Middle frontal gyrus (tissue), 1 donor: ENCODE measurements at regions not wholly inside any gene's neighbourhood (a gene's known extent, or its start where the extent isn't known, plus 50 kb on each side); places are given as distances from the start of the nearest gene placed in this dataset.
"Not testable (repeated sequence)": the region's sequence is repeated elsewhere in the genome, so short reads cannot be mapped to it uniquely, and the experiment has no call there.

Source experiments
- DNase-seq: peaks from one replicate; pipeline ENCODE4 v3.0.0-alpha.2; 2015; ENCODE audit warnings: low spot score; ENCODE audit errors: extremely low spot score

GRCh38 chr1:149274493-149274892 is 171.1 kb upstream of the NBPF9 start:
- not testable (repeated sequence) for DNase-seq

GRCh38 chr1:149275802-149276201 is 172.5 kb upstream of the NBPF9 start:
- DNase-seq, result not testable (repeated sequence)

GRCh38 chr1:149276496-149276895 is 173.1 kb upstream of the NBPF9 start:
- not testable (repeated sequence) for DNase-seq

- not testable (repeated sequence) for DNase-seq
These were observed 174.8 kb upstream of the NBPF9 start for GRCh38 chr1:149278156-149278555.

- DNase-seq, result not testable (repeated sequence)
These were observed 175.7 kb upstream of the NBPF9 start for GRCh38 chr1:149279015-149279414.

- DNase-seq, result not testable (repeated sequence)
These were observed 176.2 kb upstream of the NBPF9 start for GRCh38 chr1:149279512-149279911.

- DNase-seq, result not testable (repeated sequence)
These were observed 181.4 kb upstream of the NBPF9 start for GRCh38 chr1:149284773-149285172.

GRCh38 chr1:149285205-149285604 is 181.9 kb upstream of the NBPF9 start:
- DNase-seq, result not testable (repeated sequence)

GRCh38 chr1:149285638-149286037 is 182.3 kb upstream of the NBPF9 start:
- not testable (repeated sequence) for DNase-seq

- not testable (repeated sequence) for DNase-seq
These were observed 185.2 kb upstream of the NBPF9 start for GRCh38 chr1:149288580-149288979.

GRCh38 chr1:149300478-149301218 is 174.2 kb upstream of the NBPF19 start:
- not testable (repeated sequence) for DNase-seq

- not testable (repeated sequence) for DNase-seq
These were observed 173.6 kb upstream of the NBPF19 start for GRCh38 chr1:149301282-149301681.

GRCh38 chr1:149304796-149305195 is 170.0 kb upstream of the NBPF19 start:
- not testable (repeated sequence) for DNase-seq

- DNase-seq, result not testable (repeated sequence)
These were observed 167.2 kb upstream of the NBPF19 start for GRCh38 chr1:149307640-149308039.

- DNase-seq, result not testable (repeated sequence)
These were observed 159.9 kb upstream of the NBPF19 start for GRCh38 chr1:149314921-149315320.

GRCh38 chr1:149320971-149321731 is 153.7 kb upstream of the NBPF19 start:
- DNase-seq, result not testable (repeated sequence)

- not testable (repeated sequence) for DNase-seq
These were observed 153.2 kb upstream of the NBPF19 start for GRCh38 chr1:149321732-149322016.

- not testable (repeated sequence) for DNase-seq
These were observed 144.8 kb upstream of the NBPF19 start for GRCh38 chr1:149330081-149330335.

GRCh38 chr1:149336082-149336481 is 138.8 kb upstream of the NBPF19 start:
- not testable (repeated sequence) for DNase-seq

GRCh38 chr1:149338221-149338691 is 136.6 kb upstream of the NBPF19 start:
- DNase-seq, result not testable (repeated sequence)

- not testable (repeated sequence) for DNase-seq
These were observed 136.1 kb upstream of the NBPF19 start for GRCh38 chr1:149338698-149339097.

- not testable (repeated sequence) for DNase-seq
These were observed 125.4 kb upstream of the NBPF19 start for GRCh38 chr1:149349448-149349847.

- not testable (repeated sequence) for DNase-seq
These were observed 122.6 kb upstream of the NBPF19 start for GRCh38 chr1:149352205-149352604.
